Activated CD4-positive, alpha-beta T cell treated with anti-CD3 and anti-CD28 coated beads, Interleukin-2, amount 50 U/mL, for 48 hours (primary cell): ENCODE measurements at regions not wholly inside any gene's neighbourhood (a gene's known extent, or its start where the extent isn't known, plus 50 kb on each side); places are given as distances from the start of the nearest gene placed in this dataset.

Experiments used
- DNase-seq, 2 experiments: peaks; one replicate each; pipeline ENCODE4 v3.0.0-alpha.2; 2020

GRCh38 chr4:62293551-62293950 lies 1093.4 kb downstream of the ADGRL3 start:
- no peak for DNase-seq

DNA sequence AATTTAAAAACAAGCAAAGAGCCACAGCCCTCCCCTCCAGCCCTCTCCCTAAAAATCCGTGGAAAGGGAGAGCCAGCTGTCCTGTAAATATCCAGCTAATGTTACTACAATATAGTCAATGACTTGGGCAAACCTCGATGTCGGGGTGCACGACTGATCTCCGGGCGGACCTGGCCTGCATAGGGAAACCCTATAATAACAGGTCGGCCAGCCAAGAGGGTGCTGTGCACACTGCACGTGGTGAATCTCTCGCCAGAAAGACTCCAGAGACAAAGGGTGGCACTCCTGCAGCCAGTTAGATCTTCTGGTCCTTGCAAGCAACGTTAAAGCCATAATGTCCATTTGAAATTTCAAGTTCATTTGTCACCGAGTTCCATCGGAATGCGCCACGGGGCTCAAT lies 1092.8 kb downstream of the ADGRL3 start:
- DNase-seq, result no peak

- DNase-seq, result no peak
These were observed 1088.8 kb downstream of the ADGRL3 start for GRCh38 chr4:62288808-62289541.

- no peak for DNase-seq
These were observed 1084.9 kb downstream of the ADGRL3 start for GRCh38 chr4:62285026-62285425.

DNA sequence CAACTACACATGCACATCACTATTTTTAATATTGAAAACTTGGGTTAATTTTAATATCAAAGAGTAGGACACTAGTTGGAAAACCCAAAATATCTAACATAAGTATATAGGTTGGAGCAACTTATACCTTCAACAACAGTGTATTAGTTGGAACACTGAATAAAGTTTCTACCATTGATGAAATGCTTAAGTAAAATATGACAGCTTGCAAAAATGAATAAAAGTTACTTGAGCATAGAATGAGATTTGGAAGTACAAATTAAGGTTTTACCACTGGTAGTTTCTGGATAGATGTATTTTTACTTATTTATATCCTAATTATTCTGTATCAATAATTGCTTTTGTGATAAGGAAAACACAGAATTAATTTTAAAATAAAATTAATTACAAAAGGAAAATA lies 1079.6 kb downstream of the ADGRL3 start:
- DNase-seq, result no peak

DNA sequence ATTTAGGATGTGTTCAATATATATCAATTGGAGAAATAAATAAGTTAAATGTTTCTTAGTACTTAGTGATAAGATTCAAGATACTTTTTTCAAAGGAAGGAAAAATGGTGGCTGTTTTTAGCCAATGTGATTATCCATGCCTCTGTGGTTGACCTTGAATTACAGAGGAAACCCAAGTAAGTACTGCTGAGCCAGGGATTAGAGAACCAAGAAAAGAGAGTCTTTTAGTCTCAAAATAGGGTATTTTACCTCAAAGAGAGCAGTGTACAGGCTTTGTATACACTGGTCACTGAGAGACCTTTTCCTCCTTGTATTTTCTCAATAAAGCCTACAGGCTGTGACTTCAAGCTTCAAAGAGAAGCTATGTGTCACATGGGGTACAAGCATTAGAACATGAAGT lies 1075.3 kb downstream of the ADGRL3 start:
- DNase-seq, result no peak

DNA sequence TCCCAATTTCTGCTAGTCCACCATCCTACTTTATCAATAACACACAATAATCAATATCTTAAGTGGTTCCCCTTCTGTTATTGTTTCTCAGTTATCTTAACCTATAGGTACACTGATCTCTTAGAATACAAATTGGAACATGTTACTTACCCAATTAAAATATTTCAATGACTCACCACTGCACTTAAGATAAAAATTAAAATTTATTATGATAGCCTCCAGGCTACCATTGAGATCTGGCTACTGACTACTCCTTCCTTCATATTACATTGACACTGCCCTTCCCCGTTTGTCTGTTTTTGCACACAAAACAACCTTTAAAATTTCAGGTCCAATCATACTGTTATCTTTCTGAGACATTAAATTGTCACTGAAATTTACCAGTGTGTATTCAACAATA lies 1074.7 kb downstream of the ADGRL3 start:
- no peak for DNase-seq

DNA sequence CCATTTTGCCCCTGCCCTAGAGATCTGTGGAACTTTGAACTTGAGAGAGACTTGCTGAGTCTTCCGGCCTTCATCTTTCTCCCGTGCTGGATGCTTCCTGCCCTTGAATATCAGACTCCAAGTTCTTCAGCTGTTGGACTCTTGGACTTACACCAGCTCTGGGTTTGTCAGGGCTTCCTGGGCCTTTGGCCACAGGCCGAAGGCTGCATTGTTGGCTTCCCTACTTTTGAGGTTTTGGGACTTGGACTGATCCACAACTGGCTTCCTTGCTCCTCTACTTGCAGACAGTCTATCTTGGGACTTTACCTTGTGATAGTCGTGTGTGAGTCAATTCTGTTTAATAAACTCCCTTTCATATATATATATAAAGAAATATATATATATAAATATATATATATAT lies 1071.0 kb downstream of the ADGRL3 start:
- no peak for DNase-seq

- no peak for DNase-seq
These were observed 1069.8 kb downstream of the ADGRL3 start for GRCh38 chr4:62269918-62270317.

DNA sequence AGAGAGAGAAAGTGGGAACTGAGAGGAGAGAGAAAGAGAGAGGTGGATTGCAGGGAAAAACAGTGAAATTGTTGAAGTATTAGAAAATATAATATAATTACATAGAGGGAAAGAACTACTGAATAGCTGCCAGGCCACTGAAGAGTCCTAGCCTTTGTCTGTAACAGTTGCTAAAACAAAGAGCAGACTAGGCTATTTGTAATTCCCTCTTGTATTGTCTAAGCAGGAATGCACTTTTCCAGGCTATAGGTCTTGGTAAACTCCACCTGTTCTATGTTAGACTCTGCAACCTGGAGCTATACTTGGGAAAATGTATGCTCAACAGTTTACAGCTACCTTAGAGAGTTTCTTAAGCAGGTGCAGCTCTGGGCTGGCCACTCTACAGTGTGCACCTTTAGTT lies 1063.3 kb downstream of the ADGRL3 start:
- DNase-seq, result no peak

DNA sequence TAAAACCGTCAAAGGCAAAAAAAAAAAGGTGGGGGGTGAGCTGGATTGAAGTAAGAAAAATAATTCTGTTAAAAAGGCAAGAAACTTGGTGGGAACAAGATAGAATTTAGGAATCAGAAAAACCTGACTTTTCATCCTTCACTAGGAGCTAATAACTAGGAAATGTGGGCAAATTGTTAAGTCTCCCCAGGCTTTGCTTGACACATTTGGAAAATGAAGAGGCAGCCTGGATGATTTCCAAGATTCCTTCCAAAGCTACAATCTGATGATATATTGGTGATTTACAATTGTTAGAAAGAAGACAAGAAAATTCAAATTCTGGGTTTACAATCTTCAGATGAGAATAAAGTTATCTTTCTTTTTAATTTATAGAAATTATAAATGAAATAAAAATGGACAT lies 1062.5 kb downstream of the ADGRL3 start:
- DNase-seq, result no peak

DNA sequence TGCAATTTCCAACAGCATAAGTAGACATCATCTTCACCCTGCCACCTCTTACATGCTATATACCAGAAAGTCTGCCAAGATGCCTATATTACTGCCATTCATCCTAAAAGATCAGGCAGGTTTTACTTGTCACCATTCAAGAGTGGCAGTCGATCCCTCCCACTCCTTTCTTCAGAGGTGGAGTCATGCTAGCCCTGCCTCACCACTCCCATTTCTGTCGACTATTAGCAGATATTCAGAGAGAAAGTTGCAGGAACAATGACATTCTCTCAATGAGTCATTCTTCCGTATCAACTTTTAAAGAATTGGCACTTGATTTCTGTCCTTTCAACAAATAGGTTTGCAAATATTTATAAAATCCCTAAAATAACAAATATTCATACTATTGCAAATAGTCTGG lies 1060.1 kb downstream of the ADGRL3 start:
- no peak for DNase-seq

DNA sequence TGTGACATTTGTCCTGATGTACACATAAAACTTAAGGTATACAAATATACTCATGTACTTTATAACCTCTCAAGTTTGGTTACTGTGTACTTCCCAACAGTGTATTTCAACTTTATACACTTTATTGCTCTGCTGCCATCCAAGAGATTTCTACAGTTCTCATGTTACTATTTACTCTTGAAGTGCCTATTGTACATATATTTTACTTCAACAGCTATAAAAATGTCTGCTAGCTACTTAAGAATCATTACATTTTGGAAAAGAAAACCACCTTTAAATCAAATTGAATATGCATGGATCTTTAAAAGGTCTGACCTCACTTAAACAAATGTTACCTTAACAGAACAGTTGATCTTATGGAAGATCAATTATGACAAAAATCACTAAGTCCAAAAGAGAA lies 1056.4 kb downstream of the ADGRL3 start:
- DNase-seq, result no peak

- DNase-seq, result no peak
These were observed 1052.6 kb downstream of the ADGRL3 start for GRCh38 chr4:62252728-62253127.

GRCh38 chr4:62250100-62250499 lies 1050.0 kb downstream of the ADGRL3 start:
- DNase-seq, result no peak

DNA sequence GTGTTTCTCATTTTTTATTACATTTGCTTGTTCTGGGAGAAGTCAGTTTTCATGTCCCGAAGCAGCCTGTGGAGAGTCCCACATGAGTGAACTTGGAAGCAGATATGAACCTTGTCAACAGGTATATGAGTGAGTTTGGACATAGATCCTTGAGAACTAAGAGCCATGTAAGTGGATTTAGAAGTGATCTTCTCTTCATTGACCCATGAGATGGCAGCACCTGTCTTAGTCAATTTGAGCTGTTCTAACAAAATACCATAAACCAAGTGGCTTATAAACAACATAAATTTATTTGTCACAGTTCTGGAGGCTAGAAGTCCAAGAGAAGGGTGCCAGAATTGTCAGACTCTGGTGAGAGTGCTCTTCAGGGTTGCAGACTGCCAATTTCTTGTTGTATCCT lies 1043.8 kb downstream of the ADGRL3 start:
- DNase-seq, result no peak

GRCh38 chr4:62235911-62236310 lies 1035.8 kb downstream of the ADGRL3 start:
- DNase-seq, result no peak

DNA sequence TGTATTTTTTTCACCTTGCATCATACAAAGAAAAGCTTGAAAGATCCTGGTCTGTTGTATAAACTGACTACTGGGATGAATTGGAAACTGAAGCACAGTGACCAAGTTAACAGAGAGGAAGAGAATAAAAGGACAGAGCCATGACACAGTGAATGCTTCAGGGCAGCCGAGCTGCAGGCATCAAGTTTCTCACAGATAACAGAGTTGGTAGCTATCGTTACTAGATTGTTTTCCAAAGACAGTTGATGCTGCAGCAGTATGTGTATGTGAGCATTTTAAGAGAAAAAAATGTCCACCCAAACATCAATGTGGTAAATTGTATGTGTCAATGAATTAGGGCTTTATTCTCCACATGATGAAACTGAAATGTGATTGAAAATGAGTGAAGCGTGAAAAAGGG lies 1032.7 kb downstream of the ADGRL3 start:
- no peak for DNase-seq

DNA sequence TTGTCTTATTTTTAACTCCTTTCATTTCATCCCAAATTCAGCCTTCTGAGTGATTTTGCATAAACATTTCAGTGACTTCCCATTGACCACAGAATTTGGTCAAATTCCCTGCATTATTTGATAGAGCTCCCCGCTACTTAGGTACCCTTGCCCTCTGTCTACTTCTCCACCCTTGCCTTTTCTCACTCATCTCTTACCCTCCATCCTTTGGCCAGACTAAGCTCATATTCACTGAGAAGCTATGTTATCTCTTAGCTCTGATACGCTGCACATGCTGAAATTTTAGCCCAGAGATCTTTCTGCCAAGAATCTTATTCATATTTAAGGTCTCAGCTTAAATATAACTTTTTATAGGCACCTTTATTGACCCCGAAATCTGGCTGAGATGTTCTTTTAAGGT lies 1031.9 kb downstream of the ADGRL3 start:
- no peak for DNase-seq

GRCh38 chr4:62226082-62226481 lies 1026.0 kb downstream of the ADGRL3 start:
- DNase-seq, result no peak

- no peak for DNase-seq
These were observed 1022.0 kb downstream of the ADGRL3 start for GRCh38 chr4:62222121-62222520.

DNA sequence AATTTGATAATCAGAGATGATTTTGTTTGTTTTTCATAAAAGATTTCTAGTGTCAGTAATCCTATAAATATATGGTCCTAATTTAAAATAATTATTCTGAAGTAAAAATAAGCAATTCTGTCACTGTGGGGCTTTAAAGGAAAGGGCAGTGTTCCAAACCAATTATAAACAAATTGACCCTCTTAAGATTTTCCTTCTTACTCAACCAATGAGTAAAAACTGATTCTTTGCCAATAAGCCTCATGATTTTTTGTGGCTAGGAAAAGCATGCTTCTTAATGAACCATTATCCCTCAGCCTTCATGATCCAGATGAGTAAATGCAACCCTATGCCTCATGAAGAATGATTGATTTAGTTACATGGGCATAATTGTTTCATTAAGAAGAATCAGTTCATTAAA lies 1010.4 kb downstream of the ADGRL3 start:
- no peak for DNase-seq

DNA sequence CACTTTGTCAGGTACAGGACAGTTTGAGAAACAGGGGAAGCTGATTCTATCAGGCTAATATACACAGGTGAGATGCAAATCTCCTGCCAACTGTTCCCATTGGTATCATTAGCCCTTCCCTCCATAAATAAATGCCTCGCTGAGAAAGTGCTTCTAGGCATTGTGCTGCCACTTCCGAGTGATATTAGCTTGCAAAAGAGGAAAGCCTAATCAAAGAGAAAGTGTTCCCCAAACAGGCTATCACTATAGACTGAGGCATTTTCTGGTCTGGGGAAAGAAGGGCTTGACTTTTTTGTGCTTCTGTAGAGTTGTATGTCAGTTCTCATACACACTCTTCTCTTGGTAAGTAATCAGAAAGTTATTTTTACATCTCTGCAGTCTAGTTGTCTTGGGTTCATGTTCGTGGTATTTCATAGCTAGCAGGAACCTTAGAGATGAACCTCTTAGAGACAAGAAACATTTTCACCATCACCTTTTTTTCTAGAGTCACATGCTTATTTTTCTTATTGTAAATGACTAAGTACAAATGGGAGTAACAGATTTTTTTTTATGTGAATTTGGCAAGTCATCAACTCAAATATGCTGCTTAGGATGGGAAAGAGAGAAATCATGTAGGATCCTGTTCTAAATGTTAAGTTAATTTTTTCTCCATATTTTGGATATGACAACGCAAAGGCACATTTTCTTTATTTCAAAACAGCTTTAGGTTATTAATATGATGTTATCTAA lies 1009.8 kb downstream of the ADGRL3 start:
- DNase-seq, result no peak

GRCh38 chr4:62208921-62209320 lies 1008.8 kb downstream of the ADGRL3 start:
- DNase-seq, result no peak

DNA sequence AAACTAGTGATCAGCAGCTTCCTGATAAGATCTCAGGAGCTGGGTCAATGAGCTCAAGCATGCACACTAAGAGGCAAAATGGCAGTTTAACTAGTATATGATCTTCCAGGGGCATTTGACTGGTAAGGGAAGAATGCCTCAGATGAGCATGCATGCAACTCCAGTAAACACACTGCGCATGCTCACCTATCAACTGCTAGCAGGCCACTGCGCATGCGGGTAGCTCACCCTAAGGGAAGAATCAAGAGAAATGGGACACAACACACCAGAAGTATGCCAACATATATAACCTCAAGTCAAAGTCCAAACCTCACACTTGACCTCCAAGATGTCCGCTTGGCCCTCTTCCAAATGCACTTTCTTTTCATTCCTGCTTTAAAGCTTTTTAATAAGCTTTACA lies 1004.0 kb downstream of the ADGRL3 start:
- no peak for DNase-seq
